Spleen (tissue), 7 donors: ENCODE measurements at regions not wholly inside any gene's neighbourhood (a gene's known extent, or its start where the extent isn't known, plus 50 kb on each side); places are given as distances from the start of the nearest gene placed in this dataset.

Experiments used
- CTCF ChIP-seq, 11 experiments: fragments of 200-600 bp in 7 of 11; fragments of 450-650 bp in 4 of 11; sonication (generic) in 4 of 11; IDR thresholded peaks in 8 of 11; conservative IDR thresholded peaks in 3 of 11; 1 replicate in 7 of 11; 2 replicates in 4 of 11; pipeline versions ENCODE4 v1.4.0 to v1.8.0; 2016 to 2021; ENCODE audit warnings: antibody characterized with exemption in 11 of 11, inconsistent platforms in 4 of 11, mild to moderate bottlenecking in 1 of 11
- POLR2A ChIP-seq, 3 donors: fragments of 450-650 bp; IDR thresholded peaks; one replicate each; pipeline ENCODE4 v1.5.1; 2017; ENCODE audit warnings: antibody characterized with exemption in 3 of 3, mild to moderate bottlenecking in 1 of 3
- donor health status: DM: no; HTN: no; CAD: no; lungs with moderate emphysema.
- donor health status: DM: no; HTN: no; CAD: no.
- donor health status: DM: no; HTN: no; CAD: no.

GRCh38 chrX:8103655-8104054 lies 67.4 kb downstream of the VCX2 start:
- TF ChIP-seq CTCF (IDR thresholded peaks at IDR 0.05 in 8 of 11, conservative IDR thresholded peaks at IDR 0.05 in 3 of 11) = no peak
- TF ChIP-seq POLR2A (IDR thresholded peaks at IDR 0.05) = no peak
